ENCODE measurements at regions not wholly inside any gene's neighbourhood (a gene's known extent, or its start where the extent isn't known, plus 50 kb on each side); places are given as distances from the start of the nearest gene placed in this dataset.

DNA sequence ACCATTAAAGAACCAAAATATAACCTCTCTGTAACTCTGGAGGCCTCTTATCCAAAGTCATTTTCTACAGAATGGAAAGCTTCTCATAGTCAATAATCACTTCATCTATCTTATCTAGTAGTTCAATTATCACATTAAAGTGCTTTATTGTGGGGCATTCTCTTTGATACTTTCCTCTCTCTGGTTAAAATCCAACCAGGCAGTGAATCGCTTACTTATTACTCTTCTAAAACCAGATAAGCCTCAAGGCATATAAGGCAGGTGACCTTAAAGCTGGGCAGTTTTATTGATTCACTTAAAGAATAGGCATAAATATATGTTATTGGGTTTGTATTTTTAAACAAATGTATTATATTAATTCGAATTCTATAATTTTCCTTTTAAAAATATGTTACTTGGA is 2162.1 kb upstream of the TENM3 start (continued):
- TF ChIP-seq NFKB2 (CRISPR knock-in tag; IDR thresholded peaks at IDR 0.05; ENCODE audit: borderline replicate concordance), result no peak
- TF ChIP-seq ZNF543 (CRISPR knock-in tag; IDR thresholded peaks at IDR 0.05), result no peak
- no peak for TF ChIP-seq TOE1 (CRISPR knock-in tag; IDR thresholded peaks at IDR 0.05)
- TF ChIP-seq ELF4 (CRISPR knock-in tag; IDR thresholded peaks at IDR 0.05; ENCODE audit: borderline replicate concordance), result no peak
- TF ChIP-seq JUNB (CRISPR knock-in tag; IDR thresholded peaks at IDR 0.05; ENCODE audit: borderline replicate concordance), result no peak
- no peak for TF ChIP-seq TMF1 (CRISPR knock-in tag; IDR thresholded peaks at IDR 0.05; ENCODE audit: low read depth)

DNA sequence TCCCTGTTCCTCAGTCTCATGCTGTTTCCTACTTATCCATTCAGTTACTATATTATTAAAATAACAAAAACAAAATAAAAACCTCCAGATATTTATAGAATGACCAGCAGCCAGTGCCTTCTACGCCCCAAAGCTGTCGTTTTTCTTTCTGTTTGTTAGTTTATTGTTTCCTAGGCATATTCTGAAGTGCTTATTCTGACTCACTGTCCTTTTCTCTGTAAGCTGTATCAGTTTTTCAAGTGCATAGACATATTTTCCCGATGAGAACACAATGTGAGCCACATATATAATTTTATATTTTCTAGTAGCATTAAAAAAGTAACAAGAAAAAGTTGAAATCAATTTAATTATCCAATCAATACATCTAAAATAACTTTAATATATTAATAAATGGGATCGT is 2158.6 kb upstream of the TENM3 start:
- ATAC-seq (no peak), DNase-seq (ENCODE audit: low spot score) (no peak), FAIRE-seq (no peak)
- H3K36me3 ChIP-seq (replicated peaks in 1 of 2; ENCODE audit: control insufficient read depth in 1 of 2, insufficient read depth in 2 of 2, low read length in 2 of 2), result no peaks in the 10 kb centered on the region
- no peak overlapping the region for H3K4me3 ChIP-seq (replicated peaks in 1 of 3; ENCODE audit: insufficient read depth in 1 of 3, low read depth in 2 of 3, low read length in 3 of 3)
- no peaks in the 10 kb centered on the region for H3K9me3 ChIP-seq (ENCODE audit: low read length)
- intact Hi-C loops (cut with micrococcal nuclease; ENCODE audit: unreplicated experiment) (no loop called here), in situ Hi-C loops (cut with HindIII; ENCODE audit: extremely low pct_ligation_motif_present, low pct_unique_long_range_greater_than_20kb) (no loop called here)
- no TSS peak for BruUV-seq (replicated peaks)
- ChIA-PET POLR2A (no interaction called here), CTCF (ENCODE audit: low intra/inter-chr PET ratio, low total read pairs) (no interaction called here)
- no peak overlapping the region for H3K9ac ChIP-seq (ENCODE audit: insufficient read depth, low read depth, low read length)
- H3K79me2 ChIP-seq (ENCODE audit: insufficient read depth, low read length), result no peaks in the 10 kb centered on the region
- no peak overlapping the region for H3K27ac ChIP-seq (ENCODE audit: extremely low read length, insufficient read depth, low read length)
- H4K20me1 ChIP-seq (ENCODE audit: insufficient read depth, low read length), result no peaks in the 10 kb centered on the region
- no peak overlapping the region for H2AFZ ChIP-seq (ENCODE audit: low read length)
- WGBS (ENCODE audit: low lambda C conversion rate), result 2% methylated on average over 4 of the region's 4 CpGs
- no peak overlapping the region for H3K4me2 ChIP-seq (ENCODE audit: low read depth, low read length)
- H3K4me1 ChIP-seq (ENCODE audit: insufficient read depth, low read length), result no peaks in the 10 kb centered on the region
- no peaks in the 10 kb centered on the region for H3K27me3 ChIP-seq (ENCODE audit: control insufficient read depth in 1 of 2, insufficient read depth in 2 of 2, low read length in 2 of 2)
- TF ChIP-seq ZNF747 (CRISPR knock-in tag; IDR thresholded peaks at IDR 0.05; ENCODE audit: borderline replicate concordance), result no peak
- TF ChIP-seq, protein P1, sequence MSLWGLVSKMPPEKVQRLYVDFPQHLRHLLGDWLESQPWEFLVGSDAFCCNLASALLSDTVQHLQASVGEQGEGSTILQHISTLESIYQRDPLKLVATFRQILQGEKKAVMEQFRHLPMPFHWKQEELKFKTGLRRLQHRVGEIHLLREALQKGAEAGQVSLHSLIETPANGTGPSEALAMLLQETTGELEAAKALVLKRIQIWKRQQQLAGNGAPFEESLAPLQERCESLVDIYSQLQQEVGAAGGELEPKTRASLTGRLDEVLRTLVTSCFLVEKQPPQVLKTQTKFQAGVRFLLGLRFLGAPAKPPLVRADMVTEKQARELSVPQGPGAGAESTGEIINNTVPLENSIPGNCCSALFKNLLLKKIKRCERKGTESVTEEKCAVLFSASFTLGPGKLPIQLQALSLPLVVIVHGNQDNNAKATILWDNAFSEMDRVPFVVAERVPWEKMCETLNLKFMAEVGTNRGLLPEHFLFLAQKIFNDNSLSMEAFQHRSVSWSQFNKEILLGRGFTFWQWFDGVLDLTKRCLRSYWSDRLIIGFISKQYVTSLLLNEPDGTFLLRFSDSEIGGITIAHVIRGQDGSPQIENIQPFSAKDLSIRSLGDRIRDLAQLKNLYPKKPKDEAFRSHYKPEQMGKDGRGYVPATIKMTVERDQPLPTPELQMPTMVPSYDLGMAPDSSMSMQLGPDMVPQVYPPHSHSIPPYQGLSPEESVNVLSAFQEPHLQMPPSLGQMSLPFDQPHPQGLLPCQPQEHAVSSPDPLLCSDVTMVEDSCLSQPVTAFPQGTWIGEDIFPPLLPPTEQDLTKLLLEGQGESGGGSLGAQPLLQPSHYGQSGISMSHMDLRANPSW (CRISPR knock-in tag; IDR thresholded peaks at IDR 0.05; ENCODE audit: borderline replicate concordance), result no peak
- TF ChIP-seq PHF21A (CRISPR knock-in tag; IDR thresholded peaks at IDR 0.05), result no peak
- no peak for TF ChIP-seq ZBTB21 (CRISPR knock-in tag; IDR thresholded peaks at IDR 0.05)
- TF ChIP-seq ZNF510 (CRISPR knock-in tag; IDR thresholded peaks at IDR 0.05; ENCODE audit: low read depth), result no peak
- TF ChIP-seq ZBTB14 (CRISPR knock-in tag; IDR thresholded peaks at IDR 0.05), result no peak
- no peak for TF ChIP-seq ZNF44 (CRISPR knock-in tag; IDR thresholded peaks at IDR 0.05)
- TF ChIP-seq AKAP8 (CRISPR knock-in tag; IDR thresholded peaks at IDR 0.05), result no peak
- TF ChIP-seq HOXA3 (CRISPR knock-in tag; IDR thresholded peaks at IDR 0.05), result no peak
- TF ChIP-seq ZNF101 (CRISPR knock-in tag; IDR thresholded peaks at IDR 0.05; ENCODE audit: borderline replicate concordance, low read depth), result no peak
- TF ChIP-seq AGO2 (optimal IDR thresholded peaks at IDR 0.05; ENCODE audit: low read depth, low read length), result no peak
- TF ChIP-seq NFKB2 (CRISPR knock-in tag; IDR thresholded peaks at IDR 0.05; ENCODE audit: borderline replicate concordance), result no peak
- TF ChIP-seq LCORL (IDR thresholded peaks at IDR 0.05), result no peak
- no peak for TF ChIP-seq LCORL (CRISPR knock-in tag; IDR thresholded peaks at IDR 0.05)
- TF ChIP-seq ZNF430 (CRISPR knock-in tag; IDR thresholded peaks at IDR 0.05), result no peak
- TF ChIP-seq ZNF335 (CRISPR knock-in tag; IDR thresholded peaks at IDR 0.05), result no peak

All from HepG2 (cell line).